A549 (cell line): ENCODE measurements at regions not wholly inside any gene's neighbourhood (a gene's known extent, or its start where the extent isn't known, plus 50 kb on each side); places are given as distances from the start of the nearest gene placed in this dataset.

ENCODE experiments used
- ATAC-seq, 2 experiments: fragments of 200-7000 bp in 1 of 2; fragments of >200 bp in 1 of 2; cut with Nextera tagmentation in 1 of 2; cut with Tn5 transposase in 1 of 2; 3 replicates each; pipeline versions ENCODE4 v1.8.0 to v1.9.1; 2018 to 2020; ENCODE audit warnings: mild to moderate bottlenecking in 1 of 2, moderate library complexity in 1 of 2
- CTCF ChIA-PET: fragments of 300-600 bp; sonication (Branson Sonifier 250); formaldehyde crosslinking; extraction: SDS; loops from one replicate; lab custom pipeline; 2021; ENCODE audit warnings: antibody characterized with exemption, inconsistent platforms; lab: Yijun Ruan, JAX
- POLR2A ChIA-PET: fragments of 350-600 bp; formaldehyde crosslinking; extraction: SDS; loops from one replicate; lab custom pipeline; 2021; ENCODE audit warnings: antibody characterized with exemption, inconsistent platforms; lab: Yijun Ruan, JAX
- DNase-seq, 2 experiments: peaks; one replicate each; pipeline versions ENCODE4 v3.0.0 to v3.0.0-alpha.2; 2011 to 2016; ENCODE audit warnings: low read depth in 1 of 2, low spot score in 1 of 2
- FAIRE-seq: peaks from 2 replicates; lab custom pipeline; 2011; peaks lifted over from hg19 to GRCh38; lab: Jason Lieb, UNC
- H3K27ac ChIP-seq, 2 experiments: fragments of >200 bp; sonication (Bioruptor Twin); formaldehyde crosslinking; 3 replicates each; pipeline ENCODE4 v1.5.1; 2016 to 2017
- H3K4me1 ChIP-seq: fragments of >200 bp; sonication (Bioruptor Twin); formaldehyde crosslinking; 3 replicates; pipeline ENCODE4 v1.6.1; 2016
- H3K4me2 ChIP-seq: fragments of >200 bp; sonication (Bioruptor Twin); formaldehyde crosslinking; 3 replicates; pipeline ENCODE4 v1.6.1; 2016
- H3K4me3 ChIP-seq: fragments of >200 bp; sonication (Bioruptor Twin); formaldehyde crosslinking; 3 replicates; pipeline ENCODE4 v1.5.1; 2016
- H3K9me3 ChIP-seq: fragments of >200 bp; sonication (Bioruptor Twin); formaldehyde crosslinking; 3 replicates; pipeline ENCODE4 v1.6.1; 2016
- CBX2 ChIP-seq: fragments of 200-600 bp; sonication (generic); IDR thresholded peaks from 2 replicates; pipeline ENCODE4 v1.6.1; 2016; ENCODE audit warnings: low read depth, mild to moderate bottlenecking, borderline replicate concordance
- E2F6 ChIP-seq: IDR thresholded peaks from 2 replicates; pipeline ENCODE4 v1.6.1; 2012; ENCODE audit warnings: low read depth, borderline replicate concordance
- EP300 ChIP-seq, 2 experiments: fragments of >200 bp; sonication (Bioruptor Twin); formaldehyde crosslinking; IDR thresholded peaks; 2 replicates in 1 of 2; 3 replicates in 1 of 2; pipeline ENCODE4 v1.6.1; 2016 to 2017
- FOSB ChIP-seq: fragments of 250-450 bp; sonication (Bioruptor Pico); IDR thresholded peaks from 2 replicates; pipeline ENCODE4 v1.5.0; 2020; ENCODE audit warnings: mild to moderate bottlenecking, moderate library complexity
- FOSL2 ChIP-seq, 2 experiments: fragments of 450-650 bp in 1 of 2; fragments of >200 bp in 1 of 2; sonication (Bioruptor Twin) in 1 of 2; formaldehyde crosslinking; IDR thresholded peaks; 2 replicates each; pipeline versions ENCODE4 v1.5.0 to v1.6.1; 2016 to 2020; ENCODE audit warnings: mild to moderate bottlenecking in 1 of 2, moderate library complexity in 1 of 2
- HES2 ChIP-seq: fragments of >200 bp; sonication (Bioruptor Twin); formaldehyde crosslinking; IDR thresholded peaks from 2 replicates; pipeline ENCODE4 v1.6.1; 2016
- KDM1A ChIP-seq: fragments of 200-600 bp; sonication (generic); IDR thresholded peaks from 2 replicates; pipeline ENCODE4 v1.6.1; 2016; ENCODE audit warnings: low read depth, mild to moderate bottlenecking
- NFE2L2 ChIP-seq: fragments of 150-350 bp; conservative IDR thresholded peaks from 2 replicates; pipeline ENCODE4 v1.6.1; 2014; ENCODE audit warnings: low read length
- NPAS2 ChIP-seq: fragments of 250-450 bp; sonication (Bioruptor Pico); IDR thresholded peaks from 2 replicates; pipeline ENCODE4 v1.8.0; 2022; ENCODE audit warnings: mild to moderate bottlenecking, moderate library complexity, borderline replicate concordance
- PBX3 ChIP-seq: IDR thresholded peaks from 2 replicates; pipeline ENCODE4 v1.6.1; 2012
- RARB ChIP-seq: fragments of 250-450 bp; sonication (Bioruptor Pico); IDR thresholded peaks from 2 replicates; pipeline ENCODE4 v1.8.0; 2021; ENCODE audit warnings: mild to moderate bottlenecking, moderate library complexity
- REST ChIP-seq: fragments of 200-600 bp; sonication (generic); IDR thresholded peaks from 2 replicates; pipeline ENCODE4 v1.6.1; 2016; ENCODE audit warnings: antibody characterized with exemption, mild to moderate bottlenecking, moderate library complexity
- RNF2 ChIP-seq: fragments of 200-600 bp; sonication (generic); IDR thresholded peaks from 2 replicates; pipeline ENCODE4 v1.6.1; 2016; ENCODE audit warnings: low read depth, mild to moderate bottlenecking, antibody characterized with exemption, moderate library complexity, borderline replicate concordance
- SMC3 ChIP-seq: fragments of >200 bp; sonication (Bioruptor Twin); formaldehyde crosslinking; IDR thresholded peaks from 3 replicates; pipeline ENCODE4 v1.6.1; 2018; ENCODE audit warnings: inconsistent platforms
- SREBF2 ChIP-seq: fragments of 450-650 bp; IDR thresholded peaks from 2 replicates; pipeline ENCODE4 v1.6.1; 2014; ENCODE audit warnings: mild to moderate bottlenecking, moderate library complexity
- ZFP36 ChIP-seq: fragments of 450-650 bp; IDR thresholded peaks from 2 replicates; pipeline ENCODE4 v1.6.1; 2014; ENCODE audit warnings: borderline replicate concordance; ENCODE audit not compliant: partially characterized antibody
- ZSCAN20 ChIP-seq: fragments of 250-450 bp; sonication (Bioruptor Pico); IDR thresholded peaks from 2 replicates; pipeline ENCODE4 v1.8.0; 2022; ENCODE audit warnings: mild to moderate bottlenecking, moderate library complexity
- WGBS: methylation state at CpG from one replicate; pipeline ENCODE4 v1.1.6; 2017; ENCODE audit errors: missing lambda C conversion rate; 5-methylcytosine and 5-hydroxymethylcytosine counted together
- TF ChIP-seq, protein P1 (sequence below): IDR thresholded peaks from 2 replicates; pipeline ENCODE4 v1.6.1; 2012
- TF ChIP-seq, protein P2 (sequence below): fragments of 250-450 bp; sonication (Bioruptor Pico); IDR thresholded peaks from 2 replicates; pipeline ENCODE4 v1.5.0; 2020; ENCODE audit warnings: low read depth, mild to moderate bottlenecking, moderate library complexity

DNA sequence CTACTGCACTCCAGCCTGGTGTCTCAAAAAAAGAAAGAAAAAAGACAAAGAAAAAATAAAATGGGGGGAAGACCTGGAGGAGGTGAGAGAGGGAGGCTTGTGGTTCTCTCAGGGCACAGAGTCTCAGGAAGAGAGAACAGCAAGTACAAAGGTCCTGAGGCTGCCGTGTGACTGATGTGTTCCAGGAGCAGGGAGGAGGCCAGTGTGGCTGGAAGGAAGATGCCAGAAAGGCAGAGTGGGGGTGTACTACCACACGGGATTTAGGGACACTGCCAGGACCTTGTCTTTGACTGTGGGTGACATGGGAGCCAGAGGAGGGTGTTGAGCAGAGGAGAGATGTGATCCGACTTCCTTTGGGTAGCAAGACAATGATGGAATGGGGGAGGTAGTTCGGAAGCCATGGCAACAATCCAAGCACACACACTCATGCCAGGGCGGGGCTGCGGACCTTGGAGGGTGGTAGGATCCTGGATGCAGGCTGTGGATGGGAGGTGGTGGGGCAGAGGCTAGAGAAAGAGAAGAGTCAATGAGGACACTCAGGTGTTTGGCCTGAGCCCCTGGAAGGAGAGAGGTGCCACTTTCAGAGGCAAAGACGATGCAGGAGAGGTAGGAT lies 136.4 kb upstream of the PTPN1 start:
- ATAC-seq (peak; percentile 43 to 61; a peak in 5 of 6 replicates), DNase-seq (peak; percentile 43 to 60), FAIRE-seq (no peak)
- H3K4me1 ChIP-seq, result peaks cover 70% of the 10 kb centered on the region
- TF ChIP-seq HES2 (no peak), PBX3 (no peak), ZSCAN20 (CRISPR knock-in tag) (no peak), NFE2L2 (no peak), KDM1A (no peak), EP300 (IDR thresholded peaks at IDR 0.05) (no peak), RNF2 (no peak), RARB (CRISPR knock-in tag) (no peak), NPAS2 (CRISPR knock-in tag) (no peak), SMC3 (no peak), FOSB (CRISPR knock-in tag) (no peak), E2F6 (no peak)
- TF ChIP-seq, protein P1, sequence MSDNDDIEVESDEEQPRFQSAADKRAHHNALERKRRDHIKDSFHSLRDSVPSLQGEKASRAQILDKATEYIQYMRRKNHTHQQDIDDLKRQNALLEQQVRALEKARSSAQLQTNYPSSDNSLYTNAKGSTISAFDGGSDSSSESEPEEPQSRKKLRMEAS, result no peak
- TF ChIP-seq, protein P2, sequence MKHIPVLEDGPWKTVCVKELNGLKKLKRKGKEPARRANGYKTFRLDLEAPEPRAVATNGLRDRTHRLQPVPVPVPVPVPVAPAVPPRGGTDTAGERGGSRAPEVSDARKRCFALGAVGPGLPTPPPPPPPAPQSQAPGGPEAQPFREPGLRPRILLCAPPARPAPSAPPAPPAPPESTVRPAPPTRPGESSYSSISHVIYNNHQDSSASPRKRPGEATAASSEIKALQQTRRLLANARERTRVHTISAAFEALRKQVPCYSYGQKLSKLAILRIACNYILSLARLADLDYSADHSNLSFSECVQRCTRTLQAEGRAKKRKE (CRISPR knock-in tag), result no peak
- WGBS, result 16% methylated on average over 7 of the region's 7 CpGs
- ChIA-PET POLR2A (no interaction called here), CTCF (interaction anchor here (0.8 to 2.0 kb wide), 3 partner anchors 9 to 184 kb away, joined by 3 to 10 read pairs (median 3); partner anchors contain the start of gene CEBPB)
- peak overlapping the region; percentile 78 to 87 for H3K27ac ChIP-seq
- no peak overlapping the region for H3K4me3 ChIP-seq
- H3K4me2 ChIP-seq, result peak overlapping the region; percentile 55
- no peaks in the 10 kb centered on the region for H3K9me3 ChIP-seq

DNA sequence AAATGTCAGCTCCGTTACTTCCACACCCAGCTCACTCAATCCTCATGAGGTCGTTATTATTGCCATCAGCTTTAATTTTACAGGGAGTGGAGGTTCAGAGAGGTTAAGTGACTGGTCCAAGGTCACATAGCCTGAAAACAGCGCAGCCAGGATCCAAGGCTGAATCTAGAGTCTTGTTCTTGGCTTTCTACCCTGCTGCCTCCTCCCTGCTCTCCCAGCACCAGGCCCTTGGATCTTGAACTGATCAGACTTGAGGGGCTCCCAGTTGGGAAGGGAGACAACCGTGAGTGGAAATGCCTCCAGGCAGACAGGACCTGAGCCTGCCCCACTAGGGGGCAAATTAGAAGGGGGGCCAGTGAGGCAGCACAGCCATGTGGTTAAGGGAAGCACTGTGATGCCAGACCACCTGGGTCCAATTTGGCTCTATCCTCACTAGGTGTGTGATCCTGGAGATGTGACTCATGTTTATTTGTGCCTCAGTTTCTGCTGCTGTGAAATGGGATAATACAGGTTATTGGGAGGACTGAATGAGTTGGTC lies 135.6 kb upstream of the PTPN1 start:
- H3K27ac ChIP-seq, result peak overlapping the region; percentile 78 to 87
- WGBS, result 76% methylated on average over 4 of the region's 4 CpGs
- DNase-seq, result no peak
- no peak for ATAC-seq
- peak overlapping the region; percentile 55; the same call in 2 of the 3 replicates for H3K4me2 ChIP-seq
- FAIRE-seq, result no peak
- no peak overlapping the region for H3K4me3 ChIP-seq
- CTCF ChIA-PET, result interaction anchor here (0.8 to 2.5 kb wide), 5 partner anchors 8 to 189 kb away, joined by 3 to 10 read pairs (median 3); partner anchors contain the start of gene CEBPB
- H3K4me1 ChIP-seq, result peaks cover 70% of the 10 kb centered on the region
- POLR2A ChIA-PET, result no interaction called here
- no peaks in the 10 kb centered on the region for H3K9me3 ChIP-seq
- TF ChIP-seq FOSL2 (IDR thresholded peaks at IDR 0.05), result no peak
- TF ChIP-seq FOSL2 (CRISPR knock-in tag; IDR thresholded peaks at IDR 0.05), result 0 out of 2 replicates have a peak, but pooled peaks have one; percentile 6
- peak; percentile 29 for TF ChIP-seq ZFP36
- TF ChIP-seq REST, result peak; percentile 33; the same call in 1 of the 2 replicates
- no peak for TF ChIP-seq CBX2
- no peak for TF ChIP-seq SREBF2
- TF ChIP-seq, all 56 proteins: peak for 3
